HepG2 (cell line): ENCODE measurements at regions not wholly inside any gene's neighbourhood (a gene's known extent, or its start where the extent isn't known, plus 50 kb on each side); places are given as distances from the start of the nearest gene placed in this dataset.

Source experiments
- ATAC-seq: fragments of 200-7000 bp; cut with Tn5 transposase; 3 replicates; pipeline ENCODE4 v1.9.1; 2020; ENCODE audit warnings: mild to moderate bottlenecking, moderate library complexity
- BruUV-seq: library from RNA; stranded (reverse); fragments of 400-500 nt; replicated peaks from 2 replicates; lab custom pipeline; 2021; lab: Mats Ljungman, UMichigan
- CTCF ChIA-PET: fragments of 300-600 bp; formaldehyde crosslinking; extraction: SDS; loops from one replicate; lab custom pipeline; 2021; ENCODE audit warnings: low total read pairs, inconsistent platforms, low intra/inter-chr PET ratio; lab: Yijun Ruan, JAX
- POLR2A ChIA-PET: fragments of 350-600 bp; sonication (Branson Sonifier 250); formaldehyde crosslinking; loops from one replicate; lab custom pipeline; 2020; ENCODE audit warnings: antibody characterized with exemption, inconsistent platforms; lab: Yijun Ruan, JAX
- DNase-seq: peaks from one replicate; pipeline ENCODE4 v3.0.0-alpha.2; 2015; ENCODE audit warnings: low spot score
- FAIRE-seq: peaks from 3 replicates; lab custom pipeline; 2011; peaks lifted over from hg19 to GRCh38; lab: Jason Lieb, UNC
- H2AFZ ChIP-seq: one replicate; pipeline ENCODE4 v1.6.1; 2011; ENCODE audit warnings: low read length, inconsistent platforms
- H3K27ac ChIP-seq: fragments of 300-600 bp; 3 replicates; pipeline ENCODE4 v1.8.0; 2011; ENCODE audit warnings: mixed run types, mild to moderate bottlenecking, mixed read lengths, low read length, inconsistent platforms; ENCODE audit not compliant: insufficient read depth; ENCODE audit errors: extremely low read length
- H3K27me3 ChIP-seq, 2 experiments: fragments of 200-600 bp in 1 of 2; 2 replicates in 1 of 2; 3 replicates in 1 of 2; pipeline versions ENCODE4 v1.6.0 to v1.8.0; 2011; ENCODE audit warnings: low read length in 2 of 2, mild to moderate bottlenecking in 2 of 2, moderate library complexity in 2 of 2, inconsistent platforms in 1 of 2; ENCODE audit not compliant: insufficient read depth in 2 of 2, control insufficient read depth in 1 of 2
- H3K36me3 ChIP-seq, 2 experiments: fragments of 200-600 bp in 1 of 2; replicated peaks in 1 of 2; 2 replicates in 1 of 2; 3 replicates in 1 of 2; pipeline versions ENCODE4 v1.5.1 to v1.8.0; 2011; ENCODE audit warnings: low read length in 2 of 2, inconsistent platforms in 1 of 2; ENCODE audit not compliant: insufficient read depth in 2 of 2, control insufficient read depth in 1 of 2
- H3K4me1 ChIP-seq: 2 replicates; pipeline ENCODE4 v1.5.1; 2012; ENCODE audit warnings: low read length, inconsistent platforms; ENCODE audit not compliant: insufficient read depth
- H3K4me2 ChIP-seq: 2 replicates; pipeline ENCODE4 v1.6.0; 2011; ENCODE audit warnings: low read depth, low read length, inconsistent platforms
- H3K4me3 ChIP-seq, 3 experiments: fragments of 200-600 bp in 1 of 3; sonication (generic), shearing (Covaris generic) in 1 of 3; replicated peaks in 1 of 3; 2 replicates each; pipeline ENCODE4 v1.5.1; 2011 to 2016; ENCODE audit warnings: low read length in 3 of 3, inconsistent platforms in 2 of 3, low read depth in 2 of 3, mild to moderate bottlenecking in 2 of 3, control low read depth in 1 of 3, mixed read lengths in 1 of 3; ENCODE audit not compliant: insufficient read depth in 1 of 3
- H3K79me2 ChIP-seq: one replicate; pipeline ENCODE4 v1.6.1; 2011; ENCODE audit warnings: low read length, inconsistent platforms; ENCODE audit not compliant: insufficient read depth
- H3K9ac ChIP-seq: 2 replicates; pipeline ENCODE4 v1.6.0; 2011; ENCODE audit warnings: mild to moderate bottlenecking, low read depth, low read length, inconsistent platforms; ENCODE audit not compliant: insufficient read depth
- H3K9me3 ChIP-seq: 2 replicates; pipeline ENCODE4 v1.5.1; 2012; ENCODE audit warnings: mild to moderate bottlenecking, low read length
- H4K20me1 ChIP-seq: 2 replicates; pipeline ENCODE4 v1.6.0; 2011; ENCODE audit warnings: inconsistent platforms, mild to moderate bottlenecking, low read length, moderate library complexity; ENCODE audit not compliant: insufficient read depth
- GABPA ChIP-seq, 2 experiments: IDR thresholded peaks; 2 replicates each; pipeline ENCODE4 v1.6.1; 2011 to 2016; ENCODE audit warnings: low read depth in 2 of 2, low read length in 1 of 2, missing biosample characterization in 1 of 2, missing genetic modification characterization in 1 of 2
- REXO4 ChIP-seq: sonication (generic); formaldehyde crosslinking; IDR thresholded peaks from 2 replicates; pipeline ENCODE4 v1.8.0; 2022; ENCODE audit warnings: missing genetic modification reagents, mild to moderate bottlenecking, borderline replicate concordance
- SMARCC2 ChIP-seq: fragments of 450-650 bp; IDR thresholded peaks from 2 replicates; pipeline ENCODE4 v1.6.1; 2017; ENCODE audit warnings: antibody characterized with exemption, mild to moderate bottlenecking
- SMC3 ChIP-seq: IDR thresholded peaks from 2 replicates; pipeline ENCODE4 v1.6.1; 2011; ENCODE audit warnings: low read length, improper control_type of control experiment
- STAG1 ChIP-seq: sonication (generic); formaldehyde crosslinking; IDR thresholded peaks from 2 replicates; pipeline ENCODE4 v1.4.0; 2020; ENCODE audit warnings: missing genetic modification reagents
- ZFP82 ChIP-seq: sonication (generic); formaldehyde crosslinking; IDR thresholded peaks from 2 replicates; pipeline ENCODE4 v1.5.1; 2020; ENCODE audit warnings: mild to moderate bottlenecking, missing genetic modification reagents, borderline replicate concordance
- WGBS: methylation state at CpG from one replicate; pipeline ENCODE4 v1.1.6; 2017; ENCODE audit warnings: low lambda C conversion rate; 5-methylcytosine and 5-hydroxymethylcytosine counted together
- in situ Hi-C: cut with HindIII; loops from 2 replicates; pipeline ENCODE4 v1.10.0; 2017; ENCODE audit warnings: low pct_unique_long_range_greater_than_20kb; ENCODE audit not compliant: extremely low pct_ligation_motif_present
- intact Hi-C: fragments of 100-400 bp; cut with micrococcal nuclease; formaldehyde crosslinking; loops from one replicate; pipeline ENCODE4 v1.10.0; 2022; ENCODE audit not compliant: unreplicated experiment
- TF ChIP-seq, protein P1 (sequence below): sonication (generic); formaldehyde crosslinking; conservative IDR thresholded peaks from 2 replicates; pipeline ENCODE4 v1.4.0; 2020; ENCODE audit warnings: missing genetic modification reagents
- TF ChIP-seq, protein P2 (sequence below): sonication (generic); formaldehyde crosslinking; IDR thresholded peaks from 2 replicates; pipeline ENCODE4 v1.5.0; 2020; ENCODE audit warnings: mild to moderate bottlenecking, missing genetic modification reagents, moderate library complexity
- TF ChIP-seq, protein P3 (sequence below): sonication (generic); formaldehyde crosslinking; conservative IDR thresholded peaks from 2 replicates; pipeline ENCODE4 v1.8.1; 2023; ENCODE audit warnings: missing genetic modification reagents

DNA sequence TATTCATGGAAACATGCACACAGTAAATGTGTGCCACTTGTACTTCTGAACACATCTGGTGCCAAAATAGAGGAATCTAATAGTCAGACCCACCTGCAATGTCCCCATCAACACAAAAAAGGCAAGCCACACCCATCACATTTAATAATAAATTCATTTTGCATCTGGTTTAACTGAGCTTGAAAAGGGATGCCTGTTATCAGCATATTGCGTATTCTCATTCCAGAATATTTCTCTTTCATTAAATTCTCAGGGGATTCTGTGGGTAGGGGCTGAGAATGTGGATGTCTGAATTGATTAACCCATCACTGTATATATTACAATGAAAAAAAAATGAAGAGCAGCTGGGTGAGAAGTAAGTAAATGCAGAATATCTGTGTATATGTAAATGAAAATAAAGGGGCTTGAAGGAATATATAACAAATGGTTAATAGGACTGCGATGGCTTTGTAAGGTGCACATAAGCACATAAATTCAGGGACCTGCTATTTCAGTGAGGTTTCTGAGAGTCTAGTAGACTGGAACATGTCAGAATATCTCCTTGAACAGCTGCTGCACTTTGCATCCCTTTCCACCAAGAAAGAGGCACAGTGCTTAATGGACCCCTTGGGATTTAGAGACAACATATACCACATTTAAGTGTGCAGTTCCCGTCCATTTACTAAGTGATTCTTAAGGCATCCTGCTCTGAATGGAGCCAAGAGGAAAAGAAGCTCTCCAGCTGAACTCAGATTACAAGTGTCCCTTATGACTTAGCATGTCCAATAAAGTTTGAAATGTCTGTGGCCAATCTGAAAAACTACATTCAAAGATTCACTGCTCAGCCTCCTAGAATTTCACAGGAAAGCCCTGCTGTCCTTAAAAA, 104.1 kb upstream of the NIPBL start:
- no peaks in the 10 kb centered on the region for H4K20me1 ChIP-seq
- DNase-seq (no peak), FAIRE-seq (no peak), ATAC-seq (no peak)
- POLR2A ChIA-PET: no interaction called here
- in situ Hi-C loops: no loop called here
- CTCF ChIA-PET: no interaction called here
- BruUV-seq: no TSS peak
- no peak overlapping the region for H3K27ac ChIP-seq
- H3K9ac ChIP-seq: no peak overlapping the region
- H3K4me1 ChIP-seq: no peaks in the 10 kb centered on the region
- H3K4me2 ChIP-seq: no peak overlapping the region
- no peak overlapping the region for H3K4me3 ChIP-seq
- H2AFZ ChIP-seq: no peak overlapping the region
- 3% methylated on average over 3 of the region's 3 CpGs for WGBS
- no peaks in the 10 kb centered on the region for H3K9me3 ChIP-seq
- intact Hi-C loops: no loop called here
- no peak for TF ChIP-seq SMARCC2
- TF ChIP-seq, protein P1, sequence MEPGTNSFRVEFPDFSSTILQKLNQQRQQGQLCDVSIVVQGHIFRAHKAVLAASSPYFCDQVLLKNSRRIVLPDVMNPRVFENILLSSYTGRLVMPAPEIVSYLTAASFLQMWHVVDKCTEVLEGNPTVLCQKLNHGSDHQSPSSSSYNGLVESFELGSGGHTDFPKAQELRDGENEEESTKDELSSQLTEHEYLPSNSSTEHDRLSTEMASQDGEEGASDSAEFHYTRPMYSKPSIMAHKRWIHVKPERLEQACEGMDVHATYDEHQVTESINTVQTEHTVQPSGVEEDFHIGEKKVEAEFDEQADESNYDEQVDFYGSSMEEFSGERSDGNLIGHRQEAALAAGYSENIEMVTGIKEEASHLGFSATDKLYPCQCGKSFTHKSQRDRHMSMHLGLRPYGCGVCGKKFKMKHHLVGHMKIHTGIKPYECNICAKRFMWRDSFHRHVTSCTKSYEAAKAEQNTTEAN: no peak
- no peaks in the 10 kb centered on the region for H3K79me2 ChIP-seq
- H3K36me3 ChIP-seq: no peaks in the 10 kb centered on the region
- H3K27me3 ChIP-seq: no peaks in the 10 kb centered on the region

DNA sequence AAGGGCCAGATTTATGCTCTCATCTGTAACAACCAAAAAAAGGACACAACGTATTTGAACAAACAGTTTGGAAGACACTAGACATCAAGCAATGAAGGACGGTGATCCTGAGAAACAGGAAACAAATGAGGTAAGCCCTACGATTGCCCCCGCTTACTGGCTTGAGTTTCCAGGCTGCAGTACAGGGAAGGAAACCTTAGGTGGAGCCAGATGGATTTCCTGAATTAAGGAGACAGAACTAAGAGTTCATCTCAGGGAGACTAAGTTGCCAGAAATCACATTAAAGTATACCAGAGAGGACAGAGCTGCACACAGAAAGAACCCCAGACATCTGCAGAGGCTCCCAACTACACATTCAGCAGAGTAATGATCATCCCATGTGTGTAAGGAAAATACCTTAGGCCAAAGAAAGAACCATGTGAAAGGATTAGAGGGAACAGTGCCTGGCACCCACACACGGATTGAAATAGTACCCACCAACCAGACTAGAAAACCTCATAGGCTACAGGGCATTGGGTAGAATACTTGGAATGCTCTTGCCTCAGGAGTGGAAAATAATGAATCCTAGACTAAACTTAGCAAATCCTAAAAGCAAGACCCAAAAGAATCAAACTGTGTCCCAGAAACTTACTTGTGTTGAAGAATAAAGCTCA, 99.3 kb upstream of the NIPBL start:
- Histone ChIP-seq H3K36me3 (no peaks in the 10 kb centered on the region), H3K4me3 (no peak overlapping the region), H3K4me2 (no peak overlapping the region), H3K9me3 (no peaks in the 10 kb centered on the region), H4K20me1 (no peaks in the 10 kb centered on the region), H3K4me1 (no peaks in the 10 kb centered on the region), H2AFZ (no peak overlapping the region), H3K9ac (no peak overlapping the region)
- 23% methylated on average over 5 of the region's 5 CpGs for WGBS
- FAIRE-seq (peak; percentile 18), ATAC-seq (peak; percentile 96), DNase-seq (peak; percentile 27)
- intact Hi-C loops: loop anchor here (1.0 kb wide), 1 partner anchor 225 kb away; no protein-coding TSS in a partner anchor
- POLR2A ChIA-PET: no interaction called here
- no TSS peak for BruUV-seq
- CTCF ChIA-PET: no interaction called here
- TF ChIP-seq, protein P2, sequence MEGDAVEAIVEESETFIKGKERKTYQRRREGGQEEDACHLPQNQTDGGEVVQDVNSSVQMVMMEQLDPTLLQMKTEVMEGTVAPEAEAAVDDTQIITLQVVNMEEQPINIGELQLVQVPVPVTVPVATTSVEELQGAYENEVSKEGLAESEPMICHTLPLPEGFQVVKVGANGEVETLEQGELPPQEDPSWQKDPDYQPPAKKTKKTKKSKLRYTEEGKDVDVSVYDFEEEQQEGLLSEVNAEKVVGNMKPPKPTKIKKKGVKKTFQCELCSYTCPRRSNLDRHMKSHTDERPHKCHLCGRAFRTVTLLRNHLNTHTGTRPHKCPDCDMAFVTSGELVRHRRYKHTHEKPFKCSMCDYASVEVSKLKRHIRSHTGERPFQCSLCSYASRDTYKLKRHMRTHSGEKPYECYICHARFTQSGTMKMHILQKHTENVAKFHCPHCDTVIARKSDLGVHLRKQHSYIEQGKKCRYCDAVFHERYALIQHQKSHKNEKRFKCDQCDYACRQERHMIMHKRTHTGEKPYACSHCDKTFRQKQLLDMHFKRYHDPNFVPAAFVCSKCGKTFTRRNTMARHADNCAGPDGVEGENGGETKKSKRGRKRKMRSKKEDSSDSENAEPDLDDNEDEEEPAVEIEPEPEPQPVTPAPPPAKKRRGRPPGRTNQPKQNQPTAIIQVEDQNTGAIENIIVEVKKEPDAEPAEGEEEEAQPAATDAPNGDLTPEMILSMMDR: peak; percentile 60
- TF ChIP-seq REXO4 (CRISPR knock-in tag): no peak
- peak; percentile 45 for TF ChIP-seq STAG1 (CRISPR knock-in tag)
- TF ChIP-seq SMC3: peak; percentile 9; the same call in 1 of the 2 replicates
- TF ChIP-seq GABPA (IDR thresholded peaks at IDR 0.05; ENCODE audit: low read depth, low read length): no peak
- TF ChIP-seq GABPA (CRISPR knock-in tag; IDR thresholded peaks at IDR 0.05; ENCODE audit: low read depth): 0 out of 2 replicates have a peak, but pooled peaks have one; percentile 21
- TF ChIP-seq, protein P3, sequence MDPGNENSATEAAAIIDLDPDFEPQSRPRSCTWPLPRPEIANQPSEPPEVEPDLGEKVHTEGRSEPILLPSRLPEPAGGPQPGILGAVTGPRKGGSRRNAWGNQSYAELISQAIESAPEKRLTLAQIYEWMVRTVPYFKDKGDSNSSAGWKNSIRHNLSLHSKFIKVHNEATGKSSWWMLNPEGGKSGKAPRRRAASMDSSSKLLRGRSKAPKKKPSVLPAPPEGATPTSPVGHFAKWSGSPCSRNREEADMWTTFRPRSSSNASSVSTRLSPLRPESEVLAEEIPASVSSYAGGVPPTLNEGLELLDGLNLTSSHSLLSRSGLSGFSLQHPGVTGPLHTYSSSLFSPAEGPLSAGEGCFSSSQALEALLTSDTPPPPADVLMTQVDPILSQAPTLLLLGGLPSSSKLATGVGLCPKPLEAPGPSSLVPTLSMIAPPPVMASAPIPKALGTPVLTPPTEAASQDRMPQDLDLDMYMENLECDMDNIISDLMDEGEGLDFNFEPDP: no peak
- no peak for TF ChIP-seq ZFP82 (CRISPR knock-in tag)
- TF ChIP-seq, all 625 proteins: peak for 4
- Histone ChIP-seq H3K79me2 (no peaks in the 10 kb centered on the region), H3K27ac (no peak overlapping the region), H3K27me3 (no peaks in the 10 kb centered on the region)
- in situ Hi-C loops: no loop called here
